ENCODE measurements at regions not wholly inside any gene's neighbourhood (a gene's known extent, or its start where the extent isn't known, plus 50 kb on each side); places are given as distances from the start of the nearest gene placed in this dataset.

DNA sequence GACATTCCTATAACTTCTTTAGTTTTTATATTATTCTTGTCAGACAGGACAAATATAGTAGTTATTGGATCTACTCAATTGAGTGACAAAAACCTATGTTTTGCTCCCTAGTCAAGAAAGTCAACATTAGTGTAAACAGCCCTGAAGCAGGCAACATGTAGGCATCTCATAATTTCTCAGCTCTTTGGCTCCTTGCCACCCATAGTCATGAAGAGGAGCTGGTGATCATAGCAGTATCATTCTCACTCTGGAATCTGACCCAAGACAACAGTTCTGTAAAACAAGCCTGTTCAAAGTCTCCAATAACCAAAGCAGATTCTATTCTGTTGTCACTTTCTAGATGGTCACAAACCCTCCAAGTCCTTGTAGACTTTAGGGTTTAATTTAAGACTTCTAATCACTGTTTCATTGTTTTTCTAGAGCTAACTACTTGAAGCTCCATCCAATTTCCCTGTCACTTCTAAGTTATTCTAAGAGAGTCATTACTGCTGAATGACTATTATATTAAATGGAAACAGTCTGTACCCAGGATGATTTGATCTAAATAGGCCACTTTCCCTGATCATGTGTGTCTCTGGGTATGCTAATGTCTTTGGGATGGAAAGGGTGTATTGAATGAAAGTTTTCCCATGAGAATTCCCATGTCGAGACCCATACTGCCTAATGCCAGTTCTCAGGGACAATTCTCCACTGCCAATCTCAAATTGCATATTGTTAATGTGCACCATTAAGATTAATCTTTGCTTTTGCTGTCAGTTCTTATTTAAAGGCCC lies 533.3 kb downstream of the ACTL7B start:
- DNase-seq, result no peak

DNA sequence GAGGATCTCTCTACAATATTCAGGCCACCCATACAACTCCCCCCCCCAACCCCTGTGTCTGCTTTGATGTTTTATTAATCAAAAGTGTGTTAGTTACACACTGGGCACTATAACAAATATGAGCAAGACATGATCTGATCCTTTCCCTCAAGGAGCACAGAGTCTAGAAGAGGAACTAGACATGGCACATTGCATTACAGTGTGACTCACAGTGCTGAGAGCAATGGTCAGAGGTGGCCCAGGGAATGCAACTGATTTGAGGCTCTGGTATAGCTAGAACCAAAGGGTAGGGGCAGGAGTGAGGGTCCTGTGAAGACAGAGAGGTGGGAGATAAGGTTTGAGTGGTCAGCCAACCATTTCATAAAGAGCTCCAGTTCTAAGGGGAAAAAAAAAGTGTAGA lies 539.2 kb downstream of the ACTL7B start:
- DNase-seq, result no peak

GRCh38 chr9:108316066-108316465 lies 539.7 kb downstream of the ACTL7B start:
- no peak for DNase-seq

DNA sequence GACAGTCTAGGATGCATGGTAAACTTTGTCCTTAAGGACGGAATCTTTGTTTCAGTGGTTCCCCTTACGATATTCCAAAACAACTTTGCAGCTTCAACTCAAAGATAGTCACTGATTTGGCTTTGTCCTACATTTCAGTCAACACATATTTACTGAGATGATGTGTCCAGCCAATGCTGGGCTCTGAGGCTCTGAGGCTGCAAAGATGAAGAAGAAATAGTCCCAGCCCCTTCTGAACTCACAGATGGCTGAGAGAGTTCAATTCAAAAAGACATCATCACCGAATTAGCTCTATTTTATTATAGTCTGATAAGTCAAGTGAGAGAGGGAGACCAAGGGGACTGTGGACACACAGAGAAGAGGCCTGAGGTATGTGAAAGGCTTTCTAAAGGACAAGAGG lies 544.0 kb downstream of the ACTL7B start:
- no peak for DNase-seq

GRCh38 chr9:108310202-108310601 lies 545.6 kb downstream of the ACTL7B start:
- DNase-seq, result no peak

GRCh38 chr9:108300306-108301287 lies 555.2 kb downstream of the ACTL7B start:
- no peak for DNase-seq

DNA sequence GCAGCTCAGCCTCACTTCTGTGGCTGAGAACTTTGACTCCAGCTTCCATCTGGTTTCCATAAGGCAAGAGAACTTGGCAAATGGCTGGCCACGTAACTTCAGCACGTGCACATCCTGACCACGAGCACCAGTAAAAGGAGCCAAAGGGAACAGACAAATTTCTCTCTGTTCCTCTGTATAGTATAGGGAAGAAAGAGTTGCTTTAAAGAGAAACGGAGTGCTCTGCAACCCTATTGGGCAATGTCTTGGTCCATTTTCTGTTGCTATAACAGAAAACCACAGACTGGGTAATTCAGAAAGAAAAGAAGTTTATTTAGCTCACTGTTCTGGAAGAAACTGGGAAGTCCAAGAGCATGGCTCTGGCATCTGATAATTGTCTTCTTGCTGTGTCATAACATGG lies 558.7 kb downstream of the ACTL7B start:
- no peak for DNase-seq

- no peak for DNase-seq
These were observed 559.7 kb downstream of the ACTL7B start for GRCh38 chr9:108296056-108296455.

DNA sequence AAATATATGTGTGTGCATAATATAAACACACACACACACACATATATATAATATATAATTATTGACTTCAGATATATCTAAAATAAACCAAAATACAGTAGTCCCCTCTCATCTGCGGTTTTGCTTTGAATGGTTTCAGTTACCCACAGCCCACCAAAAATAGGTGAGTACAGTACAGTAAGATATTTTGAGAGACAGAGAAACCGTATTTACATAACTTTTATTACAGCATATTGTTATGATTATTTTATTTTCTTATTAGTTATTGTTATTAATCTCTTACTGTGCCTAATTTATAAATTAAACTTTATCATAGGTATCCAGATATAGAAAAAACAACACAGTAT lies 564.2 kb downstream of the ACTL7B start:
- DNase-seq, result no peak

DNA sequence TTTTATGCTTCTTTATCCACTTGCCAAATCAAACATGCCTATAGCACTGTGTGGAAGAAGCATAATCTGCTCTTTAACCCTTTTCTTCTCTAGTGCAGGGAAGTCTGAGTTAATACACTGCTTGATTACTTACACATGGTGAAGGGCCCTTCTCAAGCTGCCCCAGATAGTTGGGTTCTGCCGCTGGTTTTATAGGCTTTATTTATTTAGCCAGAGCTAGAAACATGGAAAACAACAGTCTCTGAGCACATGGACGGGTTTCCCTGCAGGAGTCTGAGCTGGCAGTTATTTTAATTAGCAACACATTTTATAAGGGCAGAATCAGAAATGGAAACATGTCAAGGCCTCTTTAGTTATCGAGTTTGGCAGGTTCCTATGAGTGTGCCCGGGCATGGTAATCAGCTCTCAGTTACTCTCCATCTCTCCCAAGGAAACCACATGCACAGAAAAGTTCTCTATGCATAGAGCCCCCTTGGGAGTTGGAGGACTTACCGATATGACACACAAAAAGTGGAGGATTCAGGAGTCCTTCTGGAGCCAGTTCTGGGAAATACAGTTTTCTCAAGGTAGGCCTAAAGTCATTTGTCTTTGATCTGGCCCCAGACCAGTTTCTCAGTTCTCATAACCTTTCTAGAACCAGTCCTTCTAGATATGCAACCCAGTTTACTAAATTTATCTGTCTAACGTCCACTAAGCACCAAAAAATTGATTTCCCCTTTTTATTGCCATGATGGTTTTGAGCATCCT lies 564.8 kb downstream of the ACTL7B start:
- no peak for DNase-seq

DNA sequence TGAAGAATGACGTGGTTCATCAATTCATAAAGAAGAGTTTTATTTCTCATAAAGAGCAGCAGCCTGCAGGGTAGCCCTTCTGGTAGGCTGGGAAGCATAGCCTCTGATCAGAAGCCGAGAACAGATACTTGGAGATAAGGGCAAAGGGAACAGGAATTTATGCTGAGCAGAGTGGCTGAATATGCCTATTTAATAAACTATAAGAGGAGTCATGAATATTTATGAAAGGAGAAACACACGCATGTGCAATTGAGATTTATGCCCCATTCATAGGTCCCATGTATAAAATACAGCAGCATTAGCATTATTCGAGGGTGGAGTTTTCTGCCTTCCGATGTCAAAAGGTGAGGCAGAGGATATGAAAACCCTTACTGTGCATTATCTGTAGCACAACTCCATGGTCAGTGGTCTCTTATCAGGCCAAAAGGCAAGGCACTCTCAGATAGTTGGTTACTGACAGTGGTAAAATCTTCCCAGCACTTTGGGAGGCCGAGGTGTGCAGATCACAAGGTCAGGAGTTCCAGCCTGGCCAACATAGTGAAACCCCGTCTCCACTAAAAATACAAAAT lies 569.1 kb downstream of the ACTL7B start:
- no peak for DNase-seq

DNA sequence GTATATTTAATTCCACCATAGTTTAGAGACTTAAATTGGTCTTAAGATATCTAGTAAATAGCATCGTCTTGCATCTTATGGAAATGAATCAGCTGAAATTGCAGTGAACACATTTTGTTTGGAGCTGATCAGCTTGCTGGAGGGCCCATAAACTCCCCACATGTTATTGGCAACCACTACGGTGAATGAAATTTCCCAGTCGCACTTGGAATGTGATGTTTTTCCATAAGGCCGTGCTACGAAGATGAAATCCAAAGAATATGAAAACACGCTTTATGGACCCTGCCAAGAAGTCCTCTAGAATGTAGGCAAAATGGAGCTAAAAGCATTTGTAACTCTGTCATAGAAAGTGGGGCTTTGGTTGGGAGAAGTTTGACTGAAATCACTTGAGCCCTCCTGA lies 572.1 kb downstream of the ACTL7B start:
- DNase-seq, result no peak

DNA sequence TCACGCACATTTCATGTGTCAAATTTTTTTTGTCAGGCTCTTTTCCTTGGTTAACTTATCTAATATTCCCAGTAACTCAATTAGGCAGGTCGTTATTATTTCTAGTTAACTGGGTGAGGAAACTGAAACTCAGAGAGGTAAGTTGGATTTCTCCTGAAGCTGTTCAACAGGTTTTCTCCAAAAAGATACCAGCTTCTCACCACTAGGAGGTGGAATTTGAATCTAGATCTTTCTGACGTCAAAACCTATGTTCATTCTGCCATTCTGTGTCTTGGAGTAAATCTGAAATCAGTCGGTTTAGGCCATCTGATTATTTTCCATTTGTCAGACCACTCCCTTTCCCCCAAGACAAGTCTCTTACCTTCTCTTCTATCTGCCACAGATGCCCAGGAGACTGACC lies 572.9 kb downstream of the ACTL7B start:
- no peak for DNase-seq

- no peak for DNase-seq
These were observed 574.1 kb downstream of the ACTL7B start for GRCh38 chr9:108281696-108282095.

DNA sequence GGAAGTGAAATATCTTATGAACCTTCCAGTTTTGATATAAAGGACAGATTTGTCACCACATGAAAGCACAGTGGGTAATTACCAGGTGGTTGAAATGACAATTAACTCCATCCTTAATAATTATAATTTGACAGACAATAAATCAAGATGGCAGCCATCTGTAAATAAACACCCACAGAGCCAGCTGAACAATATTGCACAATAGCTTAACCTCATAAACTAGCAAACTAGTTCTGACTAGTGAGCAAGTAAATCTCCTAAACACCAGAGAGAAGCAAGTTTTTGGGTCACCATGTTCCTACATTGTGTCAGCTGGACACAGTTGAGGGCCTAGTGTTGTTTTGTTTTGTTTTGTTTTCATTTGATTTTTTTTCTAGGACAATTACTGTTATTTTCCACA lies 577.4 kb downstream of the ACTL7B start:
- DNase-seq, result no peak

DNA sequence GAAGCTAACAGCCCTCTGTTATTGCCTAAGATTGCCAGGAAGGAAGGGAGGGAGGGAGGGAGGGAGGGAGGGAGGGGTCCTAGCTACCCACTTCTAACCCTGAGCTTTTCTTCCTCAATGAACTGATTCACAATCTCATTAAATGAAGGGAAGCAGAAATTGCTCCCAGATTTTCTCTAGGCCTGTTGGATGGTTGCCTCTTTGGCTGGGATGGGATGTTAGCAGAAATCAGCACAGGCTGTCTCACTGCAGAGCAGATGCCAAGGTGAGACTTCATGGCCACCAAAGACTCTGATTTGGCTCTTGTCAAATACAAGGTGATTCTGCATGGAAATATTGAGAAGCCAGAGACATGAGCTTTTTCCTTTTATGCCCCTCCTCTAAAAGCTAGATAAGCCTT lies 578.6 kb downstream of the ACTL7B start:
- no peak for DNase-seq

GRCh38 chr9:108275906-108276305 lies 579.9 kb downstream of the ACTL7B start:
- DNase-seq, result no peak

GRCh38 chr9:108274971-108275370 lies 580.8 kb downstream of the ACTL7B start:
- no peak for DNase-seq

- DNase-seq, result no peak
These were observed 581.8 kb downstream of the ACTL7B start for GRCh38 chr9:108273988-108274387.

DNA sequence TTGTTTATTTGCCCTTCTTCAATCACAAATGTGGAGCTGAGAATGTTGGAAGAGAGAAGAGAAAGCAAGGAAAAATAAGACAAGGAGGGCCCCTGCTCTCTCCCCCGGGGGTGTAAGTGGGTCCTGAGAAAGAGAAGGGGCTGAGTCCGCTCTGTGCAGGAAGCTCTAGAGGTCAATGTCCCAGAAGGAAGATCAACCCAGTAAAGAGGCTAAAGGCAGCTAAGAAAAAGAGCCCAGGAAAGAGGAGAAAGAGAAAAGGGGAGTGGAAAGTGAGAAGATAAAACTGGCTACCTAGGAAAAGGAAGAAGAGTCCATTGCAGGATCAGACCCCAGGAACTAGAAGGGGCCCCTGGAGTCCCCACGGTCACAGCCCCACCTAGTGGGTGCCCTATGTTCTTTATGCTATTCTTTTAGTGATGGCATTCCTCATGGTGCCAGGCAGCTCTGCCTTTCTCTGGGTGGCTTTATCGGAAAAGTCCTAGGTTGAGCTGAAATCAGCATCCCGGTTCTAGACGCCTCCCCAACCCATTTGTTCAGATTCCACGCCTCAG lies 583.4 kb downstream of the ACTL7B start:
- DNase-seq, result peak; percentile 56

DNA sequence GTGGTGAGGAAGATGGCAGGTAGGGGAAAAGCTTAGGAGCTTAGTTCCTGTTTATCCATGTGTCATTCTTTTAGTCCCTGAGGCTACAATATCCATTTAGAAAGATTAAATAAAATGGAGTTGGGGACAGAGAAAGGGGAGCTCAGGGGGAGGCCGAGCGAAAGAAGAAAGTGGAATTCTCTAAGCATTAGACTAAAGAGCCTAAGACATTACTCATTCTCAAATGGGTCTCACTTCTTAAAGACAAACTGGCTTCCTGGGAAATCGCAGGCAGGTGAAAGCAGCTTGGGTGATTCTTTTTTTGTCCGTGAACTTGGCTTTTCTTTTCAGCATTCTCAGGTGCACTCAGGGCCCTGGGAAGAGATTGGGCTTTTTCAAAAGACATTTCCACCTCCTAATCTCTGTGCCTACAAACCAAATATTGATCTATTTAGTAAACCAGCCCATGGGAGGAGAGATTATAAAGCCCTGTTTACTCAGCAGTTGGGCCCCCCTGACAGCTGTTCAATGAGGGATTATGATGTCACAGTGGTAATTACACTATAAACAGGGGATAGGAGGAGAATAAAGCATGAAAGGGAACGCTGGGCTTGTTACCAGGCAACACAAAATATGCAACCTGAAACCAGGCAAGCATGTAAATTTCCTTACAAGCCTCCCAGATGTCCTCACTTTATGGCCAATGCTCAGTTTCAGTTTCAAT lies 584.0 kb downstream of the ACTL7B start:
- peak; percentile 61 for DNase-seq

DNA sequence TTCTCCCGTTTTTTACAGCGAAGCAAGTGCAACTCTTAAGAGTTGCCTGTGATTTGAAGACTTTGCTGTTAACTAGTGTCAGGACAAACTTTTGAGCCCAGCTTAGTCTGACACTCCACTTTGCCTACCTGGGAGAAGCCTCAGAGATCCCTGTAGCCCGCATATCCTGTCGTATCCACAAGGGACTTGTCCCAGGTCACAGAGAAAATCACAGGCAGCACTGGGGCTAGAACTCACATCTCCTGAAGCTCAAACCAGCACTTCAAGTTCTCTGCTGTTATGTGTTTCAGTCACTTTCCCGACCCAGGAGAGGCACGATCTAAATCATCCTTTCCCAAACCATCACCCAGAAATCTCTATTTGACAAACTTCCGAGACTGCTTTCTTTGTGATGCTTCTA lies 584.5 kb downstream of the ACTL7B start:
- DNase-seq, result no peak
